A549 (cell line): ENCODE measurements at regions not wholly inside any gene's neighbourhood (a gene's known extent, or its start where the extent isn't known, plus 50 kb on each side); places are given as distances from the start of the nearest gene placed in this dataset.

Experiments used
- ATAC-seq, 2 experiments: fragments of 200-7000 bp in 1 of 2; fragments of >200 bp in 1 of 2; cut with Nextera tagmentation in 1 of 2; cut with Tn5 transposase in 1 of 2; 3 replicates each; pipeline versions ENCODE4 v1.8.0 to v1.9.1; 2018 to 2020; ENCODE audit warnings: mild to moderate bottlenecking in 1 of 2, moderate library complexity in 1 of 2
- CTCF ChIA-PET: fragments of 300-600 bp; sonication (Branson Sonifier 250); formaldehyde crosslinking; extraction: SDS; loops from one replicate; lab custom pipeline; 2021; ENCODE audit warnings: antibody characterized with exemption, inconsistent platforms; lab: Yijun Ruan, JAX
- POLR2A ChIA-PET: fragments of 350-600 bp; formaldehyde crosslinking; extraction: SDS; loops from one replicate; lab custom pipeline; 2021; ENCODE audit warnings: antibody characterized with exemption, inconsistent platforms; lab: Yijun Ruan, JAX
- DNase-seq, 2 experiments: peaks; one replicate each; pipeline versions ENCODE4 v3.0.0 to v3.0.0-alpha.2; 2011 to 2016; ENCODE audit warnings: low read depth in 1 of 2, low spot score in 1 of 2
- FAIRE-seq: peaks from 2 replicates; lab custom pipeline; 2011; peaks lifted over from hg19 to GRCh38; lab: Jason Lieb, UNC
- H3K27ac ChIP-seq, 2 experiments: fragments of >200 bp; sonication (Bioruptor Twin); formaldehyde crosslinking; 3 replicates each; pipeline ENCODE4 v1.5.1; 2016 to 2017
- H3K4me1 ChIP-seq: fragments of >200 bp; sonication (Bioruptor Twin); formaldehyde crosslinking; 3 replicates; pipeline ENCODE4 v1.6.1; 2016
- H3K4me2 ChIP-seq: fragments of >200 bp; sonication (Bioruptor Twin); formaldehyde crosslinking; 3 replicates; pipeline ENCODE4 v1.6.1; 2016
- H3K4me3 ChIP-seq: fragments of >200 bp; sonication (Bioruptor Twin); formaldehyde crosslinking; 3 replicates; pipeline ENCODE4 v1.5.1; 2016
- H3K9me3 ChIP-seq: fragments of >200 bp; sonication (Bioruptor Twin); formaldehyde crosslinking; 3 replicates; pipeline ENCODE4 v1.6.1; 2016
- BCL3 ChIP-seq: fragments of >200 bp; sonication (Bioruptor Twin); formaldehyde crosslinking; IDR thresholded peaks from 3 replicates; pipeline ENCODE4 v1.6.1; 2016
- BHLHE40 ChIP-seq: IDR thresholded peaks from 2 replicates; pipeline ENCODE4 v1.6.1; 2012; ENCODE audit warnings: low read depth, low read length, inconsistent platforms
- CTCF ChIP-seq: fragments of >200 bp; sonication (Bioruptor Twin); formaldehyde crosslinking; IDR thresholded peaks from 3 replicates; pipeline ENCODE4 v1.5.1; 2016
- EHMT2 ChIP-seq: fragments of 200-600 bp; sonication (generic); IDR thresholded peaks from 2 replicates; pipeline ENCODE4 v1.6.1; 2016; ENCODE audit warnings: antibody characterized with exemption, low read depth, mild to moderate bottlenecking, moderate library complexity
- ESRRA ChIP-seq: fragments of 150-350 bp; IDR thresholded peaks from 2 replicates; pipeline ENCODE4 v1.6.1; 2014; ENCODE audit warnings: mild to moderate bottlenecking, low read length, borderline replicate concordance
- FOSB ChIP-seq: fragments of 250-450 bp; sonication (Bioruptor Pico); IDR thresholded peaks from 2 replicates; pipeline ENCODE4 v1.5.0; 2020; ENCODE audit warnings: mild to moderate bottlenecking, moderate library complexity
- GATA3 ChIP-seq: IDR thresholded peaks from 2 replicates; pipeline ENCODE4 v1.6.1; 2012; ENCODE audit warnings: borderline replicate concordance
- HDAC2 ChIP-seq: fragments of 200-600 bp; sonication (generic); IDR thresholded peaks from 2 replicates; pipeline ENCODE4 v1.6.1; 2016
- HEYL ChIP-seq: fragments of 250-450 bp; sonication (Bioruptor Pico); IDR thresholded peaks from 2 replicates; pipeline ENCODE4 v1.8.0; 2021; ENCODE audit warnings: mild to moderate bottlenecking, moderate library complexity
- HMGXB4 ChIP-seq: fragments of 250-450 bp; sonication (Bioruptor Pico); IDR thresholded peaks from 2 replicates; pipeline ENCODE4 v1.5.0; 2021; ENCODE audit warnings: mild to moderate bottlenecking, moderate library complexity, borderline replicate concordance
- JUNB ChIP-seq: fragments of >200 bp; sonication (Bioruptor Twin); formaldehyde crosslinking; IDR thresholded peaks from 2 replicates; pipeline ENCODE4 v1.6.1; 2016
- RAD21 ChIP-seq, 2 experiments: fragments of >200 bp in 1 of 2; sonication (Bioruptor Twin) in 1 of 2; formaldehyde crosslinking in 1 of 2; IDR thresholded peaks in 1 of 2; conservative IDR thresholded peaks in 1 of 2; 2 replicates in 1 of 2; 3 replicates in 1 of 2; pipeline ENCODE4 v1.6.1; 2012 to 2018; ENCODE audit warnings: inconsistent platforms in 1 of 2
- RARB ChIP-seq: fragments of 250-450 bp; sonication (Bioruptor Pico); IDR thresholded peaks from 2 replicates; pipeline ENCODE4 v1.8.0; 2021; ENCODE audit warnings: mild to moderate bottlenecking, moderate library complexity
- REST ChIP-seq: fragments of 200-600 bp; sonication (generic); IDR thresholded peaks from 2 replicates; pipeline ENCODE4 v1.6.1; 2016; ENCODE audit warnings: antibody characterized with exemption, mild to moderate bottlenecking, moderate library complexity
- RFX5 ChIP-seq: fragments of 450-650 bp; IDR thresholded peaks from 2 replicates; pipeline ENCODE4 v1.7.1; 2014; ENCODE audit warnings: antibody characterized with exemption, mild to moderate bottlenecking, moderate library complexity
- SREBF2 ChIP-seq: fragments of 450-650 bp; IDR thresholded peaks from 2 replicates; pipeline ENCODE4 v1.6.1; 2014; ENCODE audit warnings: mild to moderate bottlenecking, moderate library complexity
- USF2 ChIP-seq: fragments of 450-650 bp; IDR thresholded peaks from 2 replicates; pipeline ENCODE4 v1.6.1; 2014; ENCODE audit warnings: antibody characterized with exemption
- ZFP36 ChIP-seq: fragments of 450-650 bp; IDR thresholded peaks from 2 replicates; pipeline ENCODE4 v1.6.1; 2014; ENCODE audit warnings: borderline replicate concordance; ENCODE audit not compliant: partially characterized antibody
- ZNF302 ChIP-seq: fragments of 250-450 bp; sonication (Bioruptor Pico); IDR thresholded peaks from 2 replicates; pipeline ENCODE4 v1.9.0; 2021; ENCODE audit warnings: inconsistent platforms, mild to moderate bottlenecking, moderate library complexity
- ZSCAN20 ChIP-seq: fragments of 250-450 bp; sonication (Bioruptor Pico); IDR thresholded peaks from 2 replicates; pipeline ENCODE4 v1.8.0; 2022; ENCODE audit warnings: mild to moderate bottlenecking, moderate library complexity
- WGBS: methylation state at CpG from one replicate; pipeline ENCODE4 v1.1.6; 2017; ENCODE audit errors: missing lambda C conversion rate; 5-methylcytosine and 5-hydroxymethylcytosine counted together

- no peaks in the 10 kb centered on the region for H3K4me1 ChIP-seq
- CTCF ChIA-PET = no interaction called here
- POLR2A ChIA-PET = no interaction called here
- 0% methylated on average over 2 of the region's 2 CpGs for WGBS
- H3K4me3 ChIP-seq = no peak overlapping the region
- TF ChIP-seq ZFP36 = no peak
- no peak for TF ChIP-seq HDAC2
- TF ChIP-seq RAD21 (conservative IDR thresholded peaks at IDR 0.05 in 1 of 2, IDR thresholded peaks at IDR 0.05 in 1 of 2) = no peak
- no peak for TF ChIP-seq JUNB
- TF ChIP-seq ZSCAN20 (CRISPR knock-in tag) = no peak
- TF ChIP-seq CTCF = no peak
- no peak for TF ChIP-seq BHLHE40
- no peak for TF ChIP-seq FOSB (CRISPR knock-in tag)
- TF ChIP-seq ZNF302 (CRISPR knock-in tag) = no peak
- TF ChIP-seq SREBF2 = no peak
- TF ChIP-seq HEYL (CRISPR knock-in tag) = no peak
- no peak for TF ChIP-seq USF2
- TF ChIP-seq RFX5 = no peak
- no peak for TF ChIP-seq HMGXB4 (CRISPR knock-in tag)
- DNase-seq (no peak), FAIRE-seq (no peak), ATAC-seq (no peak)
- no peaks in the 10 kb centered on the region for H3K9me3 ChIP-seq
- H3K27ac ChIP-seq = no peak overlapping the region
- no peak overlapping the region for H3K4me2 ChIP-seq
Measured at GRCh38 chr11:109512680-109513079, 90.7 kb downstream of the C11orf87 start.

GRCh38 chr11:109514313-109515018, 92.5 kb downstream of the C11orf87 start:
- no peak overlapping the region for H3K4me2 ChIP-seq
- no peak overlapping the region for H3K4me3 ChIP-seq
- FAIRE-seq = no peak
- ATAC-seq = no peak
- H3K27ac ChIP-seq = no peak overlapping the region
- DNase-seq = no peak
- 0% methylated on average over 2 of the region's 2 CpGs for WGBS
- TF ChIP-seq EHMT2 (no peak), REST (no peak), RARB (no peak), GATA3 (no peak), USF2 (no peak), BCL3 (no peak), SREBF2 (no peak), ESRRA (no peak), HEYL (CRISPR knock-in tag) (no peak)
- H3K4me1 ChIP-seq = no peaks in the 10 kb centered on the region
- CTCF ChIA-PET = no interaction called here
- POLR2A ChIA-PET = no interaction called here
- no peaks in the 10 kb centered on the region for H3K9me3 ChIP-seq
